Mesothelial cell of epicardium (in vitro differentiated cells): ENCODE measurements at regions not wholly inside any gene's neighbourhood (a gene's known extent, or its start where the extent isn't known, plus 50 kb on each side); places are given as distances from the start of the nearest gene placed in this dataset.

Experiments
- DNase-seq, 2 experiments: peaks; one replicate each; pipeline ENCODE4 v3.0.0; 2021; ENCODE audit warnings: low spot score in 2 of 2; ENCODE audit not compliant: unreplicated experiment in 2 of 2
- H3K27ac Mint-ChIP-seq: 2 replicates; pipeline ENCODE4 v1.8.0; 2021; ENCODE audit warnings: mixed read lengths
- H3K27me3 Mint-ChIP-seq: 2 replicates; pipeline ENCODE4 v1.8.0; 2021; ENCODE audit warnings: low read depth, mixed read lengths
- H3K36me3 Mint-ChIP-seq: 2 replicates; pipeline ENCODE4 v1.8.0; 2021; ENCODE audit warnings: mixed read lengths
- H3K4me1 Mint-ChIP-seq: 2 replicates; pipeline ENCODE4 v1.8.0; 2021; ENCODE audit warnings: mixed read lengths
- H3K4me3 Mint-ChIP-seq: 2 replicates; pipeline ENCODE4 v1.8.0; 2021; ENCODE audit warnings: mild to moderate bottlenecking, moderate library complexity, mixed read lengths
- H3K9me3 Mint-ChIP-seq: 2 replicates; pipeline ENCODE4 v1.8.0; 2021; ENCODE audit warnings: mixed read lengths
- TF ChIP-seq, protein P1 (sequence below): fragments of 200-600 bp; sonication (generic); IDR thresholded peaks from one replicate; pipeline ENCODE4 v1.5.0; 2021; ENCODE audit warnings: antibody characterized with exemption; ENCODE audit not compliant: unreplicated experiment

DNA sequence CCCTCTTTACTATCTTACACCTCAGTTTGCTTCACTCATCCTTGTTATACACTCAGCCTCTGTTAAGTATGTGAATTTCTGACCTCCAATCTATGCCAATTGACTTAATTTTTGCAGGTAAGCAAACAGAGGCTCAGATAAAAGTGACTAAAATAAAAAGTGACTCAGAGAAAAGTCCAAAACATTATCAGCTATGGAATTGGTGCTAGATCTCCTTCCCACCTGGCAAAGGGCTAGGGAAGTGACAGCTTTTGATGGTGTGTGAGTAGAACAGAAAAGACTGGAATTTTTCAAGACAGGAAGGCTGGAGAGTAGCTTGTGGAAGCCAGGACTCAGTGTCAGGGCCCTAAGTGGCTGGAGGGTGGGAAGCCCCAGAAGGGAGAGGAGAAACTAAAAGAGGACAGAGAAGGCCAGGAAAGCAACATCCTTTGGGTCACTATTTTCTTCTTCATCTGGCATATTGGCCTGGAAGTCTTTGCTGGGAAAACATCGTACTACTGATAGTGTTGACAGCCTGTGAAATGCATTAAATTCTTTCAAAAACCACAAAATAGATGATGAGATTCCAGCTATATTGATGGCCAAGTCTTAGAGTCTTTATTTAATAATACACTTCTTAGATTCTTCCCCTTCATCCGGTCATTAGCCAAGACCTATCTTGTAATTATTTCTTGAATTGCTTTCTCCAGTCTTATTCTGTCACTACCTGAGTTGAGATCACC, 392.8 kb downstream of the RAPGEF2 start:
- DNase-seq, result no peak
- Mint-ChIP-seq H3K27me3 (no peaks in the 10 kb centered on the region), H3K36me3 (peaks cover 10% of the 10 kb centered on the region), H3K9me3 (peaks cover 31% of the 10 kb centered on the region), H3K4me1 (peaks cover 37% of the 10 kb centered on the region), H3K27ac (no peak overlapping the region), H3K4me3 (no peak overlapping the region)
- TF ChIP-seq, protein P1, sequence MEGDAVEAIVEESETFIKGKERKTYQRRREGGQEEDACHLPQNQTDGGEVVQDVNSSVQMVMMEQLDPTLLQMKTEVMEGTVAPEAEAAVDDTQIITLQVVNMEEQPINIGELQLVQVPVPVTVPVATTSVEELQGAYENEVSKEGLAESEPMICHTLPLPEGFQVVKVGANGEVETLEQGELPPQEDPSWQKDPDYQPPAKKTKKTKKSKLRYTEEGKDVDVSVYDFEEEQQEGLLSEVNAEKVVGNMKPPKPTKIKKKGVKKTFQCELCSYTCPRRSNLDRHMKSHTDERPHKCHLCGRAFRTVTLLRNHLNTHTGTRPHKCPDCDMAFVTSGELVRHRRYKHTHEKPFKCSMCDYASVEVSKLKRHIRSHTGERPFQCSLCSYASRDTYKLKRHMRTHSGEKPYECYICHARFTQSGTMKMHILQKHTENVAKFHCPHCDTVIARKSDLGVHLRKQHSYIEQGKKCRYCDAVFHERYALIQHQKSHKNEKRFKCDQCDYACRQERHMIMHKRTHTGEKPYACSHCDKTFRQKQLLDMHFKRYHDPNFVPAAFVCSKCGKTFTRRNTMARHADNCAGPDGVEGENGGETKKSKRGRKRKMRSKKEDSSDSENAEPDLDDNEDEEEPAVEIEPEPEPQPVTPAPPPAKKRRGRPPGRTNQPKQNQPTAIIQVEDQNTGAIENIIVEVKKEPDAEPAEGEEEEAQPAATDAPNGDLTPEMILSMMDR, result no peak

DNA sequence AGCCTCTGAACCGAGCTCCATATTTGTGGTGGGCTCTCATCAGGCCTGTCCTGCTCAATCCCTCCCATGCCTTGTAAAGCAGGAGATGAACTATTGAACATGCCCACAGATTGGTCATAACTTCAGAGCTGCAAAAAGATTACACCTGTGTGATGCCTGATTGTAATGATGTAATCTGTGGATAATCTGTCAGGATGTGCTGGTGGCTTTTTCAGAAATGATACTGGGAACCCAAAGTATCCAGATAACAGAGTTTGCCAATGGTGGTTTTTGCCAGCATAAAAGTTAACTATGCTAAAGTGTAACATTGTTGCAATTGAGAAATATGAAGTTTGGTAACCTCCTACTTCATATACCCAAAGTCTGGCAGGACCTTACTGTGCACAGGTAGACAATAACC, 393.4 kb downstream of the RAPGEF2 start:
- Mint-ChIP-seq H3K27ac (no peak overlapping the region), H3K27me3 (no peaks in the 10 kb centered on the region), H3K4me1 (peaks cover 41% of the 10 kb centered on the region), H3K9me3 (peaks cover 25% of the 10 kb centered on the region), H3K4me3 (no peak overlapping the region), H3K36me3 (peaks cover 6% of the 10 kb centered on the region)
- DNase-seq, result no peak
- TF ChIP-seq, protein P1, result no peak

DNA sequence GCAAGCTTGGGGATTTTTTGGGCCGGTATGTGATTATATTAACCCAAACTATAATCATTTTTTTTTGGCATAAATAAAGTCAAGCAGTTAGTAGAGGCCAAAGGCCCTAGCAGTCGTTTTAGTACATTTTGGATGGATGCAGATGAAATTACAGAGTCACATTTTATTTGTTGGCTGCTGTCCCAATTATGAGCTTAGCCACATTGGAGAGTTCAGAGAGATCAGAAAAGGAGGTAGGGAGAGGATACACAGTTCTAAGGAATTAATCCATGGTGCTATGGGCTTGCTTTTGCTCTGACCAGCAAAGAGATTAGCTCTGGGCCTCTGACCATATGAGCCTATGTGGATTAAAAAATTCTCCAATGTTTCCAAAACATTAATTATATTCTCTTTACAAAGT, 395.1 kb downstream of the RAPGEF2 start:
- H3K27ac Mint-ChIP-seq, result peak overlapping the region; percentile 36
- peaks cover 3% of the 10 kb centered on the region for H3K27me3 Mint-ChIP-seq
- peaks cover 15% of the 10 kb centered on the region for H3K9me3 Mint-ChIP-seq
- peaks cover 4% of the 10 kb centered on the region for H3K36me3 Mint-ChIP-seq
- peaks cover 41% of the 10 kb centered on the region for H3K4me1 Mint-ChIP-seq
- no peak overlapping the region for H3K4me3 Mint-ChIP-seq
- TF ChIP-seq, protein P1, result no peak
- DNase-seq, result no peak

DNA sequence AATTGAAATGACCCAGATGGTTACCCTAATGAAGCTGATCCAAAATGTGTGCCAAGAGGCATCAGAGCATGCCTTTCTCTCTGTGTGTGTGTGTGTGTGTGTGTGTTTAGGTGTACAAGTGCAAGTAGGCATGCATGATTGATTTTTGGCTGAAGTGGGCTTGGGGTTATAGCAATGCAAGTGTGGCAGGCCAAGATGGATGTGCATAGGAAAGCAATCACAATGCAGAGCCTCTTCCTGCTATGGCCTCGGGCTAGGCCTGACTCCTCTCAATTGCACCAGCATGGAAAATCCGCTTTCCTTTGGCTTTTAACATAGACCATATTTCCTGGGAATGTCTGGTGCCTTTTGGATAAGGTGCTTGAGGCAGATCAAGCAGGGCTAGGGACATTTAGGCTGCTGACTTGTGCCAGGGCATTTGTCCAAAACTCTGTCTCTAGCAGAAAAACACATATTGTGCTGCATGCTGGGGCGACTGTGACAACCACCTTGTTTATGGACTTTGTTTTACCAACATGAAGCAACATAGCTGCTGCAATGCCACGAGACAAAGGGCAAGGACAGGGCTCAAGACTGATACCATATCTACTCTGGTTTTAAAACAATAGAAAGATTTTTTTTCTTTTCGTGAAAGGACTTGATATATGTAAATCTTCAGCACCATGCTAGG, 395.7 kb downstream of the RAPGEF2 start:
- peaks cover 7% of the 10 kb centered on the region for H3K27me3 Mint-ChIP-seq
- H3K9me3 Mint-ChIP-seq, result peaks cover 9% of the 10 kb centered on the region

DNA sequence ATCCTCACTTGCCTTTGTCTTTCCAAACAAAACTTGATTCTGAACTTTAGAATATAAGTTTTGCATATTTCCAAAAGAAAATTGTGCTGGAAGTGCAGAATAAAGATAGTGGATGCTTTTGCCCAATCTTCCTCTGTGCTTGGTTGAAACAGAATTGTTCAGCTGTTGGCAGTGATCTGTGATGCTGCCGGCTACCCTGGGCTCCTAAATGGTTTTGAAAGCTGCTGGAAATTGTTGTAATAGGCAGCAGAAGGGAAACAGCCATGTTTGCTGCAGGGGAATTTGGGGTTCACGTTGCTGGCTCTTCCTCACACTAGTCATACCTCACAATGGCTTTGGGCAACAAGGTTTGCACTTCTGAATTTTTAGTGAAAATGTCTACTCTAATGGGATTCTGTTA, 398.0 kb downstream of the RAPGEF2 start:
- Mint-ChIP-seq H3K4me1 (peaks cover 62% of the 10 kb centered on the region), H3K27ac (no peak overlapping the region), H3K9me3 (peaks cover 3% of the 10 kb centered on the region), H3K27me3 (peaks cover 12% of the 10 kb centered on the region), H3K36me3 (no peaks in the 10 kb centered on the region), H3K4me3 (no peak overlapping the region)
- TF ChIP-seq, protein P1, result no peak
- DNase-seq, result no peak

More for the DNA sequence above, 395.7 kb downstream of the RAPGEF2 start:
- Mint-ChIP-seq H3K36me3 (no peaks in the 10 kb centered on the region), H3K27ac (peak overlapping the region; percentile 36), H3K4me1 (peaks cover 46% of the 10 kb centered on the region), H3K4me3 (no peak overlapping the region)
- TF ChIP-seq, protein P1, result no peak
- no peak for DNase-seq
